ENCODE measurements at regions not wholly inside any gene's neighbourhood (a gene's known extent, or its start where the extent isn't known, plus 50 kb on each side); places are given as distances from the start of the nearest gene placed in this dataset.
A peak's percentile ranks its signal among the peaks of the same experiment; 100 is the strongest.

DNA sequence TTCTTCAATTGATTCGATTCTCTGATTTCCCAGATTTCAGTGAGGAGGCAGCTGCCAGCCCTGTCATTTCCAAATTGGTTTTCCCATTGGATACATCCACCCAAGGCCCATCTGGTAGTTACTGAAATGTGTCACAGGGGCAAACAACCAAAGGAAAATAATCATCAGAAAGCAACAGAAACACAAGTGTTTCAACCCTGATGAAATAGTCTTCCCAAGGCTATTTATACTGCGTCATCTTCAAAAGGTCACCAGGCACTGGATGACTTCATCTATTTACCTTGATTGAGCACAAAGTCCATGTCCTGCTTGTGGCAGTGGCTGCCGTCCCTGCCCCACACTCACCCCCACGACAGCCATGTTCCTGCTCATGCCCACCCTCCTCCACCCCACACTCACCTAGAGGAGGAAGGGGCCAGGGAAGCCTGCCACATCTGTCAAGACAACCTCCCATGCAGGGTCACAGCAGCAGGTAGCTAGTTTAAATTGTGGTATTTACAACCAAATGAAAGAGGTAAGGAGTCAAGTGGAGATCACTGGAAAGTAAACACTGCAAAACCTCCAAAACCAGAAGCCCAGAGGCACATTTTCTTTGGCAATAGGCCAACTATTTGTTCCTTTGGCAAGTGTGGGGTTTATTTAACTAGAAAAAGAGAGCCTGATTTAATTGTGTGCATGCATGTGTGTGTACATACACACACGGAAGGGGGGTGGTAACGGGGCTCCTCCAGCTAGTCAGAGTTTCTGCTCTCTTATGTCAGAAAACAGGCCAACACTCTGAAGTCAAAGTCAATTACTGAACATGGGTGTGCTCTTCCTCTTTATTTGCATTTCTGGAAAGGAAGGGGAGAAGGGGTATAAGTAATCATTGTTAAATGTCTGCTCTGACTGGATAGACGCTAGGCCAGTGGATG, 49.5 kb upstream of the RAB4A start (continued):
- TF ChIP-seq NCOA1 (CRISPR knock-in tag; IDR thresholded peaks at IDR 0.05), result peak; percentile 60; the same call in 1 of the 2 replicates
- peak; percentile 78; the same call in 1 of the 2 replicates for TF ChIP-seq ZNF557 (CRISPR knock-in tag; IDR thresholded peaks at IDR 0.05)
- TF ChIP-seq ATF7-NPFF (CRISPR knock-in tag; IDR thresholded peaks at IDR 0.05; ENCODE audit: low read depth), result no peak
- peak; percentile 64 to 84; a peak in 2 of 4 replicates for TF ChIP-seq EP300 (IDR thresholded peaks at IDR 0.05; ENCODE audit: low read depth in 2 of 2, low read length in 2 of 2)
- TF ChIP-seq EP300 (CRISPR knock-in tag; IDR thresholded peaks at IDR 0.05; ENCODE audit: borderline replicate concordance), result peak; percentile 87
- peak; percentile 46; the same call in 1 of the 2 replicates for TF ChIP-seq ZNF605 (CRISPR knock-in tag; IDR thresholded peaks at IDR 0.05)
- TF ChIP-seq, protein P1, sequence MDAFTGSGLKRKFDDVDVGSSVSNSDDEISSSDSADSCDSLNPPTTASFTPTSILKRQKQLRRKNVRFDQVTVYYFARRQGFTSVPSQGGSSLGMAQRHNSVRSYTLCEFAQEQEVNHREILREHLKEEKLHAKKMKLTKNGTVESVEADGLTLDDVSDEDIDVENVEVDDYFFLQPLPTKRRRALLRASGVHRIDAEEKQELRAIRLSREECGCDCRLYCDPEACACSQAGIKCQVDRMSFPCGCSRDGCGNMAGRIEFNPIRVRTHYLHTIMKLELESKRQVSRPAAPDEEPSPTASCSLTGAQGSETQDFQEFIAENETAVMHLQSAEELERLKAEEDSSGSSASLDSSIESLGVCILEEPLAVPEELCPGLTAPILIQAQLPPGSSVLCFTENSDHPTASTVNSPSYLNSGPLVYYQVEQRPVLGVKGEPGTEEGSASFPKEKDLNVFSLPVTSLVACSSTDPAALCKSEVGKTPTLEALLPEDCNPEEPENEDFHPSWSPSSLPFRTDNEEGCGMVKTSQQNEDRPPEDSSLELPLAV (CRISPR knock-in tag; conservative IDR thresholded peaks at IDR 0.05; ENCODE audit: low read depth), result no peak
- TF ChIP-seq ZSCAN25 (CRISPR knock-in tag; IDR thresholded peaks at IDR 0.05), result peak; percentile 68; the same call in 1 of the 2 replicates
- TF ChIP-seq, protein P2, sequence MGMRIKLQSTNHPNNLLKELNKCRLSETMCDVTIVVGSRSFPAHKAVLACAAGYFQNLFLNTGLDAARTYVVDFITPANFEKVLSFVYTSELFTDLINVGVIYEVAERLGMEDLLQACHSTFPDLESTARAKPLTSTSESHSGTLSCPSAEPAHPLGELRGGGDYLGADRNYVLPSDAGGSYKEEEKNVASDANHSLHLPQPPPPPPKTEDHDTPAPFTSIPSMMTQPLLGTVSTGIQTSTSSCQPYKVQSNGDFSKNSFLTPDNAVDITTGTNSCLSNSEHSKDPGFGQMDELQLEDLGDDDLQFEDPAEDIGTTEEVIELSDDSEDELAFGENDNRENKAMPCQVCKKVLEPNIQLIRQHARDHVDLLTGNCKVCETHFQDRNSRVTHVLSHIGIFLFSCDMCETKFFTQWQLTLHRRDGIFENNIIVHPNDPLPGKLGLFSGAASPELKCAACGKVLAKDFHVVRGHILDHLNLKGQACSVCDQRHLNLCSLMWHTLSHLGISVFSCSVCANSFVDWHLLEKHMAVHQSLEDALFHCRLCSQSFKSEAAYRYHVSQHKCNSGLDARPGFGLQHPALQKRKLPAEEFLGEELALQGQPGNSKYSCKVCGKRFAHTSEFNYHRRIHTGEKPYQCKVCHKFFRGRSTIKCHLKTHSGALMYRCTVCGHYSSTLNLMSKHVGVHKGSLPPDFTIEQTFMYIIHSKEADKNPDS (CRISPR knock-in tag; IDR thresholded peaks at IDR 0.05), result peak; percentile 86
- TF ChIP-seq, protein P3, sequence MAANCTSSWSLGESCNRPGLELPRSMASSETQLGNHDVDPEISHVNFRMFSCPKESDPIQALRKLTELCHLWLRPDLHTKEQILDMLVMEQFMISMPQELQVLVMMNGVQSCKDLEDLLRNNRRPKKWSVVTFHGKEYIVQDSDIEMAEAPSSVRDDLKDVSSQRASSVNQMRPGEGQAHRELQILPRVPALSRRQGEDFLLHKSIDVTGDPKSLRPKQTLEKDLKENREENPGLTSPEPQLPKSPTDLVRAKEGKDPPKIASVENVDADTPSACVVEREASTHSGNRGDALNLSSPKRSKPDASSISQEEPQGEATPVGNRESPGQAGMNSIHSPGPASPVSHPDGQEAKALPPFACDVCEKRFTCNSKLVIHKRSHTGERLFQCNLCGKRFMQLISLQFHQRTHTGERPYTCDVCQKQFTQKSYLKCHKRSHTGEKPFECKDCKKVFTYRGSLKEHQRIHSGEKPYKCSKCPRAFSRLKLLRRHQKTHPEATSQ (CRISPR knock-in tag; IDR thresholded peaks at IDR 0.05; ENCODE audit: borderline replicate concordance), result peak; percentile 60; the same call in 1 of the 2 replicates
- TF ChIP-seq, protein P4, sequence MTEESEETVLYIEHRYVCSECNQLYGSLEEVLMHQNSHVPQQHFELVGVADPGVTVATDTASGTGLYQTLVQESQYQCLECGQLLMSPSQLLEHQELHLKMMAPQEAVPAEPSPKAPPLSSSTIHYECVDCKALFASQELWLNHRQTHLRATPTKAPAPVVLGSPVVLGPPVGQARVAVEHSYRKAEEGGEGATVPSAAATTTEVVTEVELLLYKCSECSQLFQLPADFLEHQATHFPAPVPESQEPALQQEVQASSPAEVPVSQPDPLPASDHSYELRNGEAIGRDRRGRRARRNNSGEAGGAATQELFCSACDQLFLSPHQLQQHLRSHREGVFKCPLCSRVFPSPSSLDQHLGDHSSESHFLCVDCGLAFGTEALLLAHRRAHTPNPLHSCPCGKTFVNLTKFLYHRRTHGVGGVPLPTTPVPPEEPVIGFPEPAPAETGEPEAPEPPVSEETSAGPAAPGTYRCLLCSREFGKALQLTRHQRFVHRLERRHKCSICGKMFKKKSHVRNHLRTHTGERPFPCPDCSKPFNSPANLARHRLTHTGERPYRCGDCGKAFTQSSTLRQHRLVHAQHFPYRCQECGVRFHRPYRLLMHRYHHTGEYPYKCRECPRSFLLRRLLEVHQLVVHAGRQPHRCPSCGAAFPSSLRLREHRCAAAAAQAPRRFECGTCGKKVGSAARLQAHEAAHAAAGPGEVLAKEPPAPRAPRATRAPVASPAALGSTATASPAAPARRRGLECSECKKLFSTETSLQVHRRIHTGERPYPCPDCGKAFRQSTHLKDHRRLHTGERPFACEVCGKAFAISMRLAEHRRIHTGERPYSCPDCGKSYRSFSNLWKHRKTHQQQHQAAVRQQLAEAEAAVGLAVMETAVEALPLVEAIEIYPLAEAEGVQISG (CRISPR knock-in tag; IDR thresholded peaks at IDR 0.05), result peak; percentile 85
- TF ChIP-seq SP1 (IDR thresholded peaks at IDR 0.05), result no peak
- TF ChIP-seq SP1 (CRISPR knock-in tag; IDR thresholded peaks at IDR 0.05), result 0 out of 2 replicates have a peak, but pooled peaks have one; percentile 12
- TF ChIP-seq DNMT3B (CRISPR knock-in tag; conservative IDR thresholded peaks at IDR 0.05), result peak; percentile 73
- TF ChIP-seq CENPT (CRISPR knock-in tag; IDR thresholded peaks at IDR 0.05; ENCODE audit: low read depth), result no peak
- no peak for TF ChIP-seq BRCA1 (CRISPR knock-in tag; IDR thresholded peaks at IDR 0.05)
- peak; percentile 59 for TF ChIP-seq ZNF792 (CRISPR knock-in tag; IDR thresholded peaks at IDR 0.05)
- TF ChIP-seq GATA4 (IDR thresholded peaks at IDR 0.05; ENCODE audit: borderline replicate concordance, low read depth), result peak; percentile 66; the same call in 1 of the 2 replicates
- TF ChIP-seq RXRA (CRISPR knock-in tag; IDR thresholded peaks at IDR 0.05), result peak; percentile 92
- peak; percentile 70 for TF ChIP-seq THAP11 (CRISPR knock-in tag; IDR thresholded peaks at IDR 0.05)

Data from HepG2 (cell line).